Duodenal mucosa (tissue), 2 donors: ENCODE measurements at regions not wholly inside any gene's neighbourhood (a gene's known extent, or its start where the extent isn't known, plus 50 kb on each side); places are given as distances from the start of the nearest gene placed in this dataset.

Experiments
- H3K27ac ChIP-seq: one replicate; pipeline ENCODE4 v1.7.0; 2013; ENCODE audit warnings: low read depth, low read length
- H3K27me3 ChIP-seq, 2 donors: one replicate each; pipeline ENCODE4 v1.7.0; 2013; ENCODE audit warnings: low read length in 2 of 2, control low read depth in 1 of 2; ENCODE audit not compliant: insufficient read depth in 2 of 2, control insufficient read depth in 1 of 2
- H3K36me3 ChIP-seq, 2 donors: one replicate each; pipeline ENCODE4 v1.7.0; 2013; ENCODE audit warnings: low read length in 2 of 2, control low read depth in 1 of 2; ENCODE audit not compliant: insufficient read depth in 2 of 2, control insufficient read depth in 1 of 2
- H3K4me1 ChIP-seq, 2 donors: one replicate each; pipeline ENCODE4 v1.7.0; 2013; ENCODE audit warnings: low read length in 2 of 2, control low read depth in 1 of 2; ENCODE audit not compliant: insufficient read depth in 2 of 2, control insufficient read depth in 1 of 2
- H3K4me3 ChIP-seq, 2 donors: one replicate each; pipeline ENCODE4 v1.7.0; 2013; ENCODE audit warnings: low read length in 2 of 2, low read depth in 1 of 2
- H3K9ac ChIP-seq, 2 donors: one replicate each; pipeline ENCODE4 v1.7.0; 2013; ENCODE audit warnings: low read length in 2 of 2, low read depth in 1 of 2
- H3K9me3 ChIP-seq, 2 donors: one replicate each; pipeline ENCODE4 v1.7.0; 2013; ENCODE audit warnings: low read length in 2 of 2, control low read depth in 1 of 2; ENCODE audit not compliant: control insufficient read depth in 1 of 2

- no peaks in the 10 kb centered on the region for H3K27me3 ChIP-seq
- no peak overlapping the region for H3K4me3 ChIP-seq
- H3K27ac ChIP-seq: no peak overlapping the region
- H3K9ac ChIP-seq: no peak overlapping the region
- H3K36me3 ChIP-seq: no peaks in the 10 kb centered on the region
- H3K4me1 ChIP-seq: no peaks in the 10 kb centered on the region
- H3K9me3 ChIP-seq: no peaks in the 10 kb centered on the region
Measured at GRCh38 chr3:95172164-95172943, 1109.5 kb downstream of the NSUN3 start.

- Histone ChIP-seq H3K9me3 (no peaks in the 10 kb centered on the region), H3K4me3 (no peak overlapping the region), H3K4me1 (no peaks in the 10 kb centered on the region), H3K27ac (no peak overlapping the region), H3K27me3 (no peaks in the 10 kb centered on the region), H3K36me3 (no peaks in the 10 kb centered on the region), H3K9ac (no peak overlapping the region)
Measured at GRCh38 chr3:95177096-95177495, 1114.2 kb downstream of the NSUN3 start.

GRCh38 chr3:95184038-95184437 is 1121.2 kb downstream of the NSUN3 start:
- Histone ChIP-seq H3K4me1 (no peaks in the 10 kb centered on the region), H3K36me3 (no peaks in the 10 kb centered on the region), H3K9ac (no peak overlapping the region), H3K27me3 (no peaks in the 10 kb centered on the region), H3K27ac (no peak overlapping the region), H3K9me3 (no peaks in the 10 kb centered on the region), H3K4me3 (no peak overlapping the region)

GRCh38 chr3:95189348-95189747 is 1126.5 kb downstream of the NSUN3 start:
- no peak overlapping the region for H3K4me3 ChIP-seq
- H3K9me3 ChIP-seq: no peaks in the 10 kb centered on the region
- H3K4me1 ChIP-seq: no peaks in the 10 kb centered on the region
- H3K27me3 ChIP-seq: no peaks in the 10 kb centered on the region
- H3K9ac ChIP-seq: no peak overlapping the region
- no peaks in the 10 kb centered on the region for H3K36me3 ChIP-seq
- no peak overlapping the region for H3K27ac ChIP-seq

GRCh38 chr3:95197661-95198060 is 1134.8 kb downstream of the NSUN3 start:
- no peak overlapping the region for H3K27ac ChIP-seq
- H3K4me1 ChIP-seq: no peaks in the 10 kb centered on the region
- no peaks in the 10 kb centered on the region for H3K9me3 ChIP-seq
- no peak overlapping the region for H3K9ac ChIP-seq
- no peak overlapping the region for H3K4me3 ChIP-seq
- H3K36me3 ChIP-seq: no peaks in the 10 kb centered on the region
- H3K27me3 ChIP-seq: no peaks in the 10 kb centered on the region

GRCh38 chr3:95200384-95200783 is 1137.5 kb downstream of the NSUN3 start:
- Histone ChIP-seq H3K4me3 (no peak overlapping the region), H3K9me3 (no peaks in the 10 kb centered on the region), H3K36me3 (no peaks in the 10 kb centered on the region), H3K4me1 (no peaks in the 10 kb centered on the region), H3K27ac (no peak overlapping the region), H3K27me3 (no peaks in the 10 kb centered on the region), H3K9ac (no peak overlapping the region)

- H3K27ac ChIP-seq: no peak overlapping the region
- no peak overlapping the region for H3K4me3 ChIP-seq
- H3K27me3 ChIP-seq: no peaks in the 10 kb centered on the region
- no peaks in the 10 kb centered on the region for H3K9me3 ChIP-seq
- H3K36me3 ChIP-seq: no peaks in the 10 kb centered on the region
- H3K4me1 ChIP-seq: no peaks in the 10 kb centered on the region
- no peak overlapping the region for H3K9ac ChIP-seq
Measured at GRCh38 chr3:95210878-95211277, 1148.0 kb downstream of the NSUN3 start.

GRCh38 chr3:95212117-95212516 is 1149.3 kb downstream of the NSUN3 start:
- H3K4me3 ChIP-seq: no peak overlapping the region
- no peaks in the 10 kb centered on the region for H3K36me3 ChIP-seq
- no peaks in the 10 kb centered on the region for H3K4me1 ChIP-seq
- peaks cover 0 to 9% of the 10 kb centered on the region in 2 donors for H3K9me3 ChIP-seq
- no peak overlapping the region for H3K9ac ChIP-seq
- H3K27ac ChIP-seq: no peak overlapping the region
- H3K27me3 ChIP-seq: no peaks in the 10 kb centered on the region

GRCh38 chr3:95215437-95215957 is 1152.6 kb downstream of the NSUN3 start:
- no peak overlapping the region for H3K4me3 ChIP-seq
- H3K4me1 ChIP-seq: no peaks in the 10 kb centered on the region
- H3K27me3 ChIP-seq: no peaks in the 10 kb centered on the region
- H3K9me3 ChIP-seq: peaks cover 0 to 9% of the 10 kb centered on the region in 2 donors
- H3K27ac ChIP-seq: no peak overlapping the region
- H3K9ac ChIP-seq: no peak overlapping the region
- H3K36me3 ChIP-seq: no peaks in the 10 kb centered on the region

GRCh38 chr3:95217661-95218060 is 1154.8 kb downstream of the NSUN3 start:
- Histone ChIP-seq H3K4me3 (no peak overlapping the region), H3K27ac (no peak overlapping the region), H3K9me3 (peaks cover 0 to 9% of the 10 kb centered on the region in 2 donors), H3K9ac (no peak overlapping the region), H3K27me3 (no peaks in the 10 kb centered on the region), H3K4me1 (no peaks in the 10 kb centered on the region), H3K36me3 (no peaks in the 10 kb centered on the region)
